Left lung (tissue), 4 donors: ENCODE measurements at regions not wholly inside any gene's neighbourhood (a gene's known extent, or its start where the extent isn't known, plus 50 kb on each side); places are given as distances from the start of the nearest gene placed in this dataset.
A peak's percentile ranks its signal among the peaks of the same experiment; 100 is the strongest.
"Not testable (repeated sequence)": the region's sequence is repeated elsewhere in the genome, so short reads cannot be mapped to it uniquely, and the experiment has no call there.

Source experiments
- ATAC-seq: fragments of 200-7000 bp; cut with Tn5 transposase; one replicate; pipeline ENCODE4 v1.9.1; 2020; ENCODE audit warnings: moderate library complexity
- DNase-seq, 4 donors: peaks; one replicate each; pipeline ENCODE4 v3.0.0-alpha.2; 2013 to 2020
- H3K27ac ChIP-seq, 2 donors: fragments of 200-600 bp; sonication (generic) in 1 of 2; one replicate each; pipeline versions ENCODE4 v1.5.0 to v1.8.0; 2020 to 2021
- H3K27me3 ChIP-seq, 2 donors: fragments of 200-600 bp; sonication (generic) in 1 of 2; one replicate each; pipeline versions ENCODE4 v1.5.0 to v1.8.0; 2020 to 2021
- H3K36me3 ChIP-seq, 2 donors: fragments of 200-600 bp; sonication (generic) in 1 of 2; one replicate each; pipeline versions ENCODE4 v1.5.0 to v1.8.0; 2020 to 2021
- H3K4me1 ChIP-seq, 2 donors: fragments of 200-600 bp; one replicate each; pipeline ENCODE4 v1.8.0; 2021
- H3K4me3 ChIP-seq, 2 donors: fragments of 200-600 bp; sonication (generic) in 1 of 2; one replicate each; pipeline versions ENCODE4 v1.5.0 to v1.8.0; 2020 to 2021; ENCODE audit warnings: mild to moderate bottlenecking in 1 of 2
- H3K9me3 ChIP-seq, 2 donors: fragments of 200-600 bp; sonication (generic) in 1 of 2; one replicate each; pipeline versions ENCODE4 v1.5.0 to v1.8.0; 2020 to 2021
- CTCF ChIP-seq, 2 donors: fragments of 200-600 bp; sonication (generic) in 1 of 2; IDR thresholded peaks; one replicate each; pipeline versions ENCODE4 v1.5.0 to v1.8.0; 2021; ENCODE audit warnings: antibody characterized with exemption in 2 of 2
- intact Hi-C, 2 donors: fragments of 100-400 bp; cut with DNase I; formaldehyde crosslinking; loops; one replicate each; pipeline versions ENCODE4 v1.11.2 to v1.14.2; 2022
- donor health status: DM: no; HTN: yes; CAD: no.
- donor health status: DM: no; HTN: no; CAD: no.

- no peaks in the 10 kb centered on the region for H3K4me1 ChIP-seq
- H3K9me3 ChIP-seq: no peaks in the 10 kb centered on the region
- intact Hi-C loops: no loop called here
- ATAC-seq: no peak
- no peak for DNase-seq
- no peaks in the 10 kb centered on the region for H3K27me3 ChIP-seq
- no peak for TF ChIP-seq CTCF (IDR thresholded peaks at IDR 0.05)
- no peak overlapping the region for H3K4me3 ChIP-seq
- no peaks in the 10 kb centered on the region for H3K36me3 ChIP-seq
- H3K27ac ChIP-seq: no peak overlapping the region
These were observed 374.2 kb upstream of the F9 start for GRCh38 chrX:139156356-139156755.

GRCh38 chrX:139146625-139147024 is 383.9 kb upstream of the F9 start:
- H3K4me1 ChIP-seq, ATAC-seq, H3K9me3 ChIP-seq, DNase-seq, H3K27me3 ChIP-seq, H3K4me3 ChIP-seq, intact Hi-C loops, H3K36me3 ChIP-seq, H3K27ac ChIP-seq: not testable (repeated sequence)

GRCh38 chrX:139141370-139141769 is 389.2 kb upstream of the F9 start:
- intact Hi-C loops: no loop called here
- no peak overlapping the region for H3K27ac ChIP-seq
- DNase-seq: no peak
- no peak for TF ChIP-seq CTCF (IDR thresholded peaks at IDR 0.05)
- no peak overlapping the region for H3K4me3 ChIP-seq
- H3K36me3 ChIP-seq: no peaks in the 10 kb centered on the region
- H3K27me3 ChIP-seq: no peaks in the 10 kb centered on the region
- H3K9me3 ChIP-seq: no peaks in the 10 kb centered on the region
- no peak for ATAC-seq
- H3K4me1 ChIP-seq: no peaks in the 10 kb centered on the region

- no peak for DNase-seq
- Histone ChIP-seq H3K4me3 (no peak overlapping the region), H3K27ac (no peak overlapping the region), H3K27me3 (no peaks in the 10 kb centered on the region), H3K36me3 (no peaks in the 10 kb centered on the region), H3K9me3 (no peaks in the 10 kb centered on the region), H3K4me1 (no peaks in the 10 kb centered on the region)
- no peak for TF ChIP-seq CTCF (IDR thresholded peaks at IDR 0.05)
- intact Hi-C loops: no loop called here
- no peak for ATAC-seq
These were observed 396.2 kb upstream of the F9 start for GRCh38 chrX:139134316-139134715.

- Histone ChIP-seq H3K36me3 (no peaks in the 10 kb centered on the region), H3K4me3 (no peak overlapping the region), H3K9me3 (no peaks in the 10 kb centered on the region), H3K27ac (no peak overlapping the region), H3K27me3 (no peaks in the 10 kb centered on the region), H3K4me1 (no peaks in the 10 kb centered on the region)
- TF ChIP-seq CTCF (IDR thresholded peaks at IDR 0.05): peak; percentile 27 to 44
- intact Hi-C loops: no loop called here
- peak; percentile 89 for ATAC-seq
- DNase-seq: peak in 1 of 4 donors; percentile 24
These were observed 404.0 kb upstream of the F9 start for GRCh38 chrX:139126493-139126892.

- Histone ChIP-seq H3K4me3 (no peak overlapping the region), H3K4me1 (no peaks in the 10 kb centered on the region), H3K36me3 (no peaks in the 10 kb centered on the region), H3K27ac (no peak overlapping the region), H3K27me3 (no peaks in the 10 kb centered on the region), H3K9me3 (no peaks in the 10 kb centered on the region)
- TF ChIP-seq CTCF (IDR thresholded peaks at IDR 0.05): no peak
- intact Hi-C loops: no loop called here
- ATAC-seq (no peak), DNase-seq (no peak)
These were observed 404.6 kb upstream of the F9 start for GRCh38 chrX:139125916-139126315.
